Ecto neural progenitor cell (in vitro differentiated cells): ENCODE measurements at regions not wholly inside any gene's neighbourhood (a gene's known extent, or its start where the extent isn't known, plus 50 kb on each side); places are given as distances from the start of the nearest gene placed in this dataset.
"Not testable (repeated sequence)": the region's sequence is repeated elsewhere in the genome, so short reads cannot be mapped to it uniquely, and the experiment has no call there.

Source experiments
- DNase-seq: peaks from one replicate; pipeline ENCODE4 v3.0.0-alpha.2; 2018; ENCODE audit warnings: low spot score

DNA sequence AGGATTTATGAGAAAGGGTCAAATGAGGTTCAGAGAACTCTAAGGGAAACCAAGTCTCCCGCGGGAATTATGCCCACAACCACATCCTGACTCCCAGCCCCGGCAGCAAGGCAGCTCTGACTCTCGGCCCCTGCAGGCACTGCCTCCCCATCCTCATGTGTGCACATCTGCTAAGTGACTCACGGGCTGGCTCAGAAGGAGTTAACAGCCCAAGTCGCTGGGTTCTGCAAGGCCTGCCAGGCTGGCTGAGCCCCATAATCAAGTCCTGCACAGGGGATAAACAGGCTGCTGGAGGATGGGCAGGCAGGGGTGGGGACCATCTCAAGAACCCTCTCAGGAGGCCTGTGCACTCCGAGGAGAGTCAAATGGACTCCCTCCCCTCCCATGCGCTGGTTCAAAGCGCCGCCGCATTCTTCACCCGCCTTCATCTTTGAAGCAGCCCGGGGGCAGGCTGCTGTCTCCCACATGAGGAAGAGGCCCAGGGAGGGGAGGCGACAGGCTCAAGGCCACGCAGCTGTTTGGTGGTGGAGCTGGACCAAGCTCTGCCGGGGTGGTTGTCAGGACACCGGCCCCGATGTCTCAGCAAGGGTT is 344.3 kb downstream of the MATN1 start:
- DNase-seq = no peak

DNA sequence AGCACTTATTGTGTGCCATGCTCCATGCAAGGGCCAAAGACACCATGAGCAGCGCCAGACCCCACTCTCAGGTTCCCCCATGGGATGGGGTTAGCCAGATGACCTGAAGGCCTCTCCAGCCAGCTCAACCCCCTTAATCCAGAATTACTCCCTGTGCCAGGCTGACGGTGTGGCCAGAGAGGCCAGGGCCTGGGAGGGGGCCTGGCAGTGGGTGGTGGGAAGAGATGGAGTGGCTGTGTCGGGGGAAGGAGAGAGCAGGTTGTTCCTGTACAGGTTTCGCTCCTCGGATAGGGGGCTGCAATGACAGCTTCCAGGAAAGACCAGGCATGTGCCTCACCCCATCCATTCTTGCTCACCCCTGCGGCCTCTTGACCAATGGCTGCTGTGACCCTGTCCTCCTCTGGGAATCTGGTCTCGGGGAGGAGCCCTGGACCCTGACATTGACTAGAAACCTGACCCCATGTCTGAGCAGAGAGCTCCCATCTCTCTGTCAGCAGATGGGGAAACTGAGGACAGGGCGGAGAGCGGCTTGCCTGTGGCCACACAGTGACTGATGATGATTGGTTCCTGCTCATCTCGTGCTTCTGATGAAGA is 345.3 kb downstream of the MATN1 start:
- DNase-seq = no peak

DNA sequence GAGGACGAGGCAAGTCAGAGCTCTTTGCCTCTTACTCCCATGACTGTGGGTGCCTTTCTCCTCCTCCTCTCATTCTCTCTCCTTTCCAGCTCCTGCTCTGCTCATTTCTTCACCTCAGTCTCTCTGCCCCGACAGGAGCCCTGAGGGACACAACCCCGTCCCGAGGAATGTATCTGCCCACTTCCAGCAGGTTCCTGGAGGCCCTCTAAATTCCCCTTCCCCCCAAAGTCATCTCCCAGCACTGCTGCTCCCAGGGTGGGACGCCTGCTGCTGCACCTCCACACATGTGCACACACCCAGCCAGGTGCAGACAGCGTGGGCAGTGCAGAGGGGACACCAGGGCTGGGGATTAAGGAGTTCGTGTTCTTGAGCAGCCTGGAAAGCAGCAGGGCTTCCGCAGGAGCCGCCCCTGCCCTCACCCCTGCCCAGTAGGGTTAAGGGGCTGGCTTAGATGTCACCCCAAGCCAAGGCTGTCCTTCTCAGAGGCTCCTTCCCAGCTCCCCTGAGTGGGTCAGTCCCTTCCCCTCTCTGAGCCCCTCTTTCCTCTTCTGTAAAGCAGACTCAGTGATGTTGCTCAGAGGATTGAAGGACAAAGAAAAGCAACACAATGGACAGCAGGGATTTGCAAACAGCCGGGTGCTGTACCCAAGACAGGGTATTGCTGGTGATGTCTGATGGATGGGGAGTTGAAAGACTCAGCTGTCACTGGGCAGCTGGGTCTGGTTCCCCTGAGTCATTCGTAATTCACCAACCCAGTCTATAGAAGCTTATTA is 346.0 kb downstream of the MATN1 start:
- DNase-seq = peak; percentile 45

DNA sequence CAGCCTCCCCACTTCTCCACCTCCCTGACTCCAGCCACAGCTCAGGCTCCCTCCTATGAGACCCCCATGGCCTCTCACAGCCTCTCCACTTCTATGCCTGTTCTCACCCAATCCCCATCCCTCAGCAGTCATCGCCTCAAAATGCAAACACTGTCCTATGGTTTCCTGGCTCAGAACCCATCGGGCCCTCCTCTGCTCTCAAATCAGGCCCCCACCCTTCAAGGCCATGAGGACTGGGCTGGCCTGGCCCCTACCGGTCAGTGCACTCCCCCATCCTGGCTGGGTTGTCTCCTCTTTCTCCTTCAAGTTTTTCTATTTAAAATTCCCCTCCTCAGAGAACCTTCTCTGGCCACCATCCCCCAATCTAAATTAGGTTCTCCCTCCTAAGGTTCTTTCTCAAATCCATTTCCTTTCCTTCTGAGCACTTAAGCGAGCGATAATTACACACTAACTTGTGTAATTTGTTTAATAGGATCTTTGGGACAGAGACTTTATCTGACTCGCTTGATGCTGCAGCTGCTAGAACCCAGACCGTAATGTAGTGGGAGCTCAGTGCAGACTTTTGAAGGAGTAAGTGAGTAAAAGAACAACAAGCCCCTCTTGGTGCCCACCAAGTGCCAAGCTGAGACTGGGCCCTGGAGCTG is 347.2 kb downstream of the MATN1 start:
- peak; percentile 20 for DNase-seq

DNA sequence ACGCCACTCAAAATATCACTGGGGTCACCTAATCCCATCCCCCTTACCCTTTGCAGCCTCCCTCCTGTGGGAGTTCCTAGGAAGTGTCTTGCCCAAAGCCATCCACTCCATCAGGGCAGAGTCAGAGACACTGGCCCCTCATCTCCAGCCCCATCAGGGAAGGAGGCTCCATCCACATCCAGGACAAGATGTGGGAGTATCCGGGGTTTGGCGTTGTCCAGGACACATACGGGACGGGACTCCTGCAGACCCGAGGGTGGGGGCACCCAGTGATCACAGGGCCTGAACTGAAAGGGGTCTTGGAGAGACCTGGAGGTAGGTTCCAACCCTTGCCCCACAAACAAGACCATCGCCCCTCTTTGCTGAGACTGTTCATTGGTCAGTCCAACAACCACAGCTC is 348.2 kb downstream of the MATN1 start:
- DNase-seq = peak; percentile 39

DNA sequence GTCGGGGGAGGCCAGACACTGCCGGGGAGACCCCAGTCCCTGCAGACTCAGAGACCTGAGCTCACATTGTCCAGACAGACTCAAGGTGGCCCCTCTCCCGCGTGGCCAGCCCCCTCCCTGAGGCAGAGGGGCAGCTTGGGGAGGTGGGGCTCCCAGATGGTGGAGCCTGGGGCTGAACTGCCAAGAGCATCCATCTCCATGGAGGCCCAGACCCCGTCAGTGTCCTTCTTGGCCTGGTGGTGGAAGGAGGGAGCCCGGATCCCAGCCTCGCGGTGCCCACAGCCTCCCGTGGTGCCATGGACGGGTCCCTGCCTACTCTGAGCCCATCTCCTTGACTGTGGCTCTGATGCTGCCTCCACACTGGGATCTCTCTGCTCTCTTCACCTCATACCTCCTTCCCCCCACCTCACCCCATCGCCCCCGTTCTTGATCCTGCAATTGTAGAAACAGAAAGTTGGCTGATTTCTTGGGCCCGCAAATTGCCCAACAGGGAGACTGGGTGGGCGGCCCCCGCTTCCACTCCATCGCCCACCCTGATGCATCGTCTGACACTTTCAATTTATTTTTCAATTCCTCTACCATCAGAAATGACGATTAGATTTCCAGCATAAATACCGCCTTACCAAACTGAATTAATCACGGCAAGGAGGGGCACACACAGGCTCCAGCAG is 348.9 kb downstream of the MATN1 start:
- DNase-seq = peak; percentile 30

DNA sequence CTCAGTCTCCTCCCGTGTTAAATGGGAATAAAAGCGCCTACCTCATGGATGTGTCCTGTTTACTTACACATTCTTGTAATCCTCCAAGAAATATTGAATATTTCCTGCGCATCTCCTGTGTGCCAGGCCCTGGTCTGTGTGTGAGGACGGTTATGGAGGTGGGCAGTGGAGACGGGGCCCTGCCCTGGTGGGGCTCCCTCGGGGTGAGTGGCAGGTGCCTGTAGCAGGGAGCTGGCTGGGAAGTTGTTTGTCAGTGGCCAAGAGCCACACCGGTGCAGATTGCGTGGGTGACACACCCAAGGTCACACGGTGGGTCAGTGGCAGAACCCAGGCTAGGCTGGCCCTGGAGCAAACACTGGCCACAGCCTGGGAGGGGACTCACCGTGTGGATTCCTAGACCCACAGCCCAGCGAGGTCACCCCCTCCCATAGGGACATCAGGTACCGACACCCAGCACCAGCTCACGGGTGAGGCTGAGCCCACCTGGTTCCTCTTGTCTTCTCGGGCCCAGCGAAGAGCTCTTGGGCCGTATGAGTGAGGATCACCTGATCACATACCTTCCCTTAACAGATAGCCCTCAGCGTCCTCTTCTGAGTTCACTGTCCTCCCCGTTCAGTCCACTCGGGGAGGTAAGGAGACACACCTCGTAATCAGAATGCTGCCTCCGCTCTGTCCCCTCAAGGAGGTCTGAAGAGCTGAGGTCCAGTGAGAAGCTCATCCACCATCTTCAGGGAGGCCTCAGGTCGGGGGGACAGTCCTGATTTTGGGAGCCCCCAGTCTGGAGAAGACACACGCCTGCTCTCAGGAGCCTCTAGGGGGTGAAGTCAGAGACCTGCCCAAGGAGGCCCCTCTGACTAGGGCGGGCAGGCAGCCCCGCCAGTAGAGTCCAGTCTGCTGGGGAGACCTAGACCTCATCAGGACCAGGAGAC is 349.6 kb downstream of the MATN1 start:
- DNase-seq = peak; percentile 33

DNA sequence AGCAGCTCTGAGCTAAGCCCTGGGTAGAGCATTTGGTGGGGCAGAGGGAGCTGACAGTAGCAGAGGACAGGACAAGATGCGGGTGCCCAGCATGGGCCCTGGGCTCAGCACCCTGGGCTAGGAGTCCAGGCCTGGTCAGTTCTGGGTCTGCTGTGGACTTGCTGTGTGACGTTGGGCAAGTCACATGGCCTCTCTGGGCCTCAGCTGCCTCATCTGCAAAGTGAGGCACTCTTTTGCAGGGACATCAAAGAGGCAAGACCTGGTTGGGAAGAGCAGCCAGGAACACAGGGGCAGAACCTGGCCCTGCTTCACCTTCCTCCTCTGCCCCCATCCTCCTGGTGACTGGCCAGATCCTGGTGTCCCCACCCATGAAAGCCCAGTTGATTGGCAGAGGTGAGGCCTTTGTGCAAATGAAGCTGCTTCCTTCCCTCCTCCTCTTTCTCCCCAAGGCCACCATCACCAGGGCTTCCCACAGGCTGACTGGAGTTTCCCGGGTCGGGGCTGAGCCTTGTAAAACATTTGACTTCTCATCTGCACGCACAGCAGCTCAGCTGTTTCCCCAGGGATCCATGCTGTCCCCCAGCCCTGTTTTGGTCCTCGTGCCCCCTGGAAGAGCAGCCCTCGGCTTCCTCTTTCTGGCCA is 350.5 kb downstream of the MATN1 start:
- DNase-seq = peak; percentile 52

DNA sequence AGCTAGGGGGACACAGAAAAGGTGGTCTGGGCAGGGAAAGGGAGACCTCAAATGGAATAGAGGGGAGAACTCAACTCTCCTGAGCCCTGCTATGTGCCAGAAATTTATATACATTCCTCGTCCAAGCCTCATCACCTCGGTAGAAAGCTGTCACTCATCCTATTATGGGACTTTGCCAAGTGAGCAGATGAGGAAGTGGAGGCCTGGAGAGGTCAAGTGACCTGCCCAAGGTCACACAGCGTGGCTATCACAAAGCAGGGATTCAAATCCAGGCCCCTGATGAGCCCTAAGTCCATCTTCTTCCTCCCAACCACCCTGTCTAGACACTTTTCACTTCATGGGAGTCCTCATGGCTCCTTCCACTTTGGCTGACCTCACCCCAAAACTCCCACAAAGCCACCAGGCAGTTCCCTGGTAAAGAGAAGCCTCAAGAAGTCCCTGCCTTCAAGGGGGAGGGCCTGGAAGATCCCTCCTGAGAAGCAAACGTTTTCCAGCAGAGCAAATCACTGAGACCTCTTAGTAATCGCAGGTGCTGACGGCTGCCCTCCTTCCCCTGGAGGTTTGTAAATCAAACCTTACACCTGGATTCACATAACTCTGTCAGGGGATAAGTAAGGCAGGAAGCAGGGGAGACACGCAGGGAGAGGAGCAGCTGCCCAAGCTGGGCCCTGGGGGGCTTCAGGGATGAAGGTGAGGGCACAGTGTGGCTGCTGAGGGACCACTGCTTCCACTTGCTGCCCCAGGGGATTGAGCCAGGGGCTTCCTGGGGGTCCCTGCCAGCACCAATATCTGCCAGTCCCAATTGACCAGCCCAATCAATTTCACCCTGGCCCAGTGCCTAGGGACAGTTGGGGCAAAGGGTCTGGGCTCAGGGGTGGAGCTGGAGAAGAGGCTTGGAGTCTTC is 351.2 kb downstream of the MATN1 start:
- DNase-seq = peak; percentile 33

DNA sequence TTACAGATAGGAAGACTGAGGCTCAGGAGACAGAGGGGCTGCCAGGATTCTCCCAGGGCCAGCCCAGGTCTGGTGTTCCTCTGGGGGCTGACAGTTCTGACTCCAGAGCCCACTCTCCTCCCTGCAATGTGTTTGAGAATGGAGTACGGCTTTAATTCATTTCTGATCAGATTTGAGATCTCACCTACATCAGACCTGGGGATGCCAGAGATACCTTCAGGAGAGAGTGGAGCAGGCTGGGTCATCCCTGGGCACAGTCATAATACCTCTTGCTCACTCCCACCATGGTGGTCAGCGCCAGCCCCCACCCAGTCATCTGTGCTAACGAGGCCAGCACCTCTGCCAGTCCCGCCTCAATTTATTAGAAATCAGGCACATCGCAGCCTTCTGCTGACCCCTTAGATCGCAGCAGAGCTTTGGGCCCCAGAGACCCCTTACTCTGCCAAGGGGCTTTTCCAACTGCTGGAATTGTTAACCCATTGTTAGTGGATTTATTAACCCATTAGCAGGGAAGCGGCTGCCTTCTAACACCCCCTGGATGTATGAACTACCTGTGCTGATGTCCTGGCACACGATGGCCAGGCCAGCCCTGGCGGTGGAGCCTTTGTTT is 352.1 kb downstream of the MATN1 start:
- no peak for DNase-seq

DNA sequence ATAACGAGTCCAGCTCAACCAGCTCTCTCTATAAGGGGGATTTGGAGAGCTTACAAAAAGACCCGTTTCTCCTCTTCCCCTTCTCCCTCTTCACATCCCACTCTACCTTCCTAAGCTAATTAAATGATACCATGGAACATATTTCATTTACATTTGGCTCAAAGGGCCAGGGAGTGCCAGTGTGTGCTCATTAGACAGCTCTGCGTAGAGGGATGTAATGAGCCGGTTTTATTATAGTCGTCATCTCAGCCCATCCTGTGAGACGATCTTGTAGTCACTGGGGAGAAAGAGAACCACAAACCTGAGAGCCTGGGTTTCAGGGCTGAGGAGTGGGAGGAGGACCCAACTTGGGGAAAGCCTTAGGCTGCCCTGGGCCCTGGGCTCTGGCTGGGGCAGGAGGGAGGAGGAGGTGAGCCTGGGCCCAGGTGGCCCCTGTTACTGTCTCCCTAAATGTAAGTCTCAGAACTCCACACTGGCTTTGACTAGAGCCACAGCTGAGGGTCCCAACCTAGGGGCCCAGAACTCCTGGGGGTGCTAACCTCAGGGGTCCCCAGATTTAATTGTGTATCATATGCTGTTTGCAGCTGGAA is 354.6 kb downstream of the MATN1 start:
- DNase-seq = no peak

DNA sequence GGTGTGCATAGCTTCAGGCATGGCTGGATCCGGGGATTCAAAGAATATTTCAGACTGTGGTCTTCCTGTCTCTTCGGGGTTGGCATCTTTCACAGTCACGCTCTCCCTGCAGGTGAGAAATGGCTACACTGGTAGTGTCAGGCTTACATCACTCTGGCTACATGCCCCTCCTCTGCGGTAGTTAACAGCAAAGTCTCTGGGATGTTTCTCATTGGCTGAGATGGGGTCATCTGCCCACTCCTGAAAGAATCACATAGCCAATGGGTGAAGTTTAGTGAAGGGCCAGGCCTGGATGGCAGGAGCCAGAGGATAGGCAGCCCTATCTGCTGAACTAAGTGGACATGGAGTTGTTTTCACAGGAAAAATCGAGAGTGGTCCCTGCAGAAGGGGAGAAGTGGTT is 356.5 kb downstream of the MATN1 start:
- no peak for DNase-seq

DNA sequence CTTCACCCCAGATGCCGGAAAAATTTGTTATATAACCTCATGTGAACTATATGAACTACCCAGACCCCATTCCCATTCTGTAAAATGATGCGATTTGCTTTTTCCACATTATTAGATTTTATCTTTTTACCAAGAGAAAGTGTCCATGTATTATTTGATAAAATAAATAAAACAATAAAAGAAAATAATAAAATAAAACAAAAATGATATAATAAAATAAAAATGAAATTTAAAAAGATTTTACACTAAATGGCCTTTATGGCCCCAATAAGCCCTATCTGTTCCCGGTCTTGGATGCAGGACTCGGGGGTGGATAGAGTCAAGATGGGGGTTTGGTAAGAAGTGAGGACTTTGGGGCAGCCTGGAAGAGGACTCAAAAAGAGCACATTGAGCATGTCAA is 357.2 kb downstream of the MATN1 start:
- DNase-seq = no peak

DNA sequence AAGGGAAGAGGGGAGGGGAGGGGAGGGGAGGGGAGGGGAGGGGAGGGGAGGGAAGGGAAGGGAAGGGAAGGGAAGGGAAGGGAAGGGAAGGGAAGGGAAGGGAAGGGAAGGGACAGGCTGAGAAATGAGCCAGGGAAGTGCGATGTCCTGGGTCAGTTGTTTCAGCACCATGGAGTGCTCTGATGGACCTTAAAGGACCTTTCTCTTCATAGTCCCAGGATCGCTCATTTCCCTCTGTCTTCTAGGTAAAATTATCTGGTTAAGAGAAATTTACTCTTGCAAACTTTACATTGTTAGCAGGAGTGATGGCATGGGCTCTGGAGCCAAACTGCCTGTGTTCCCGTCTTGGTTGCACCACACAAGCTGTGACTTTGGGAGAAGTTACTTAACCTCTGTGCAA is 357.8 kb downstream of the MATN1 start:
- no peak for DNase-seq

DNA sequence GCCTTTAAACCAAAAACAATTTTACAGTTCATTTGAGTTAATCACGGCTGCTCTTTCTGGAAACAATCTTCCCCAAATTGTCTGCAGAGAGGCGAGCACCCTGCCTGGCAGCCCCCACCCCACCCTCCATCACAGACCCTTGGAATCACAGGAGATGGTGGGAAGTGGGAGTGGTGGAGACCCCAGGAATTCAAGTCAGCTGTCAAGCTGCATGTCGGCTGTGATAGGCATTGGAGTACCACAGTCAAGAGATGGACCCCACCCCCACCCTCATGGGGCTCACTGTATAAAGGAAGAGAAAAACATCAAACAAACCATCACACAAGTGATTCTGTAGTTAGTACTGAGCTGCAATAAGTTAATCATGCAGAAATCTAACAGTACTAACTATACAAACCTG is 360.4 kb downstream of the MATN1 start:
- peak; percentile 30 for DNase-seq

DNA sequence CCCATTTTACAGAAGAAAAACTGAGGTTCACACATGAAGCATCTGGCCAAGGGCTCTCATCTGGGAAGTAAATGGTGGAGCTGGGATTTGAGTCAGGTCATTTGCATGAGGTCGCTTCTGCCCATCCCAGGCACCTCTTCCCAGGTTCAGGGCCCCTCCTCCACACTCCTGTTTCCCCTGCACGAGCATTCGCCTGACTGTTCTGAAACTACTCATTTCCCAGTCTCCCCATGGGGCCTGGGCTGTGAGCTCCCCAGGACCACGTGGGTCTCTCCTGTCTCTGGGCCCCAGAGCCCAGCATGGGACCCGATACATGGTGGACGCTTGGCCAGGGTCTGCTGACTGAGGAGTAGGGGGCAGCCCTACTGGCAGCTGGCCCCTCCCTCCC is 360.8 kb downstream of the MATN1 start:
- no peak for DNase-seq

DNA sequence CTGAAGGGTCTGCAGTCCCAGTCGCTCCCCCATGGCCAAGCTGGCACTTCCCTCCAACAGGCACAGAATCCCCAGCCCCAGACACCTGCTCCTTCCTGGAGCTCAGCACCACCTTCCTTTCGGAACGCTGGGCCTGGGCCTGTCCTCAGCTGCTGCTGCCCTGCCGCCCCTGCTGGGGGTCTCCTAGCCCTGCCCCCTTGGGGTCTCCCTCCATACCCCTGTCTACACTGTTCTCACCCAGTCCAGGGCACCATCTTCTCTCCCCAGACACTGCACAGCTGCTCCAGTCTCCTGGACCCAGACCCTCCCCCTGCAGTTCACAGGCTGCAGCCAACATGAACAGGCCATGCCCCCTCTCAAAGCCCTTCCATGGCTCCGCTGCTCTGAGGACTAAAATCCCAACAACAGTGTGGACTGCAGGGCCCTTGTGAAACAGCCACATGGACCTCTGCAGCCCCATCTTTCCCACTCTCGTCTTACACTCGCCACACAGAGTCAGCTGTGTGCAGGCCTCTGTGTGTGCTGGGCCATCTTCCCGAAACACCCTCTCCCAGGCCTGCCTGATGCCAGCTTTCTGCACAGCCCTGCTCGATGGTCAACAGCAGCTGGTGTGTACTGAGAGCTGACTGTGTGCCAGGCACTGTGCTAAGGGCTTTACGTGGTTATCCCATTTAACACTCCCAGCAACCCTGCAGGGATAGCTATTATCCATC is 361.3 kb downstream of the MATN1 start:
- DNase-seq = not testable (repeated sequence)

DNA sequence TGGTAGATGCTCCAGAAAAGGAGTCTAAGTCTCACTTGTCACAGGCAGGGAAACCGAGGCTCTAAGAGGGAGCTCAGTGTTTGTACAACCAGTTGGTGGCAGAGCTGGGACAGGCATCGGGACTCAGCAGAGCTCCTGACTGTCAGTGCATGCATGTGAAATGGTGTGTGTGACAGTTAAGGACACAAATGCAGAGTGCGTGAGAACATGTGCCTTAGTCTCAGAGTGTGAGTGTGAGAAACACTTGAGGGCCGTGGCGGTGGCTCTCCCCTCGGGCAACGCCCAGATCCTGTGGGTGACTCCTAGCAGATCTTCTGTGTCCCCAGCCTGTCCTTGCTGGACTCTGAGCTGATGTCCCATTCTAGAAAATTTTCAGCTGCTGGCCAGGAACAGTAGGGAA is 362.6 kb downstream of the MATN1 start:
- DNase-seq = no peak
